Adrenal gland (tissue), 5 donors: ENCODE measurements at regions not wholly inside any gene's neighbourhood (a gene's known extent, or its start where the extent isn't known, plus 50 kb on each side); places are given as distances from the start of the nearest gene placed in this dataset.

Experiments used
- POLR2A ChIP-seq, 2 donors: fragments of 450-650 bp; IDR thresholded peaks; one replicate each; pipeline ENCODE4 v1.6.1; 2017; ENCODE audit warnings: antibody characterized with exemption in 2 of 2, mild to moderate bottlenecking in 2 of 2, moderate library complexity in 1 of 2
- TF ChIP-seq, protein P1 (sequence below), 6 experiments: fragments of 450-650 bp in 4 of 6; fragments of 200-600 bp in 2 of 6; sonication (generic) in 1 of 6; IDR thresholded peaks; 1 replicate in 5 of 6; 2 replicates in 1 of 6; pipeline versions ENCODE4 v1.5.1 to v1.8.0; 2016 to 2021; ENCODE audit warnings: antibody characterized with exemption in 6 of 6, mild to moderate bottlenecking in 2 of 6, moderate library complexity in 1 of 6
- donor health status: DM: no; HTN: no; CAD: no.

DNA sequence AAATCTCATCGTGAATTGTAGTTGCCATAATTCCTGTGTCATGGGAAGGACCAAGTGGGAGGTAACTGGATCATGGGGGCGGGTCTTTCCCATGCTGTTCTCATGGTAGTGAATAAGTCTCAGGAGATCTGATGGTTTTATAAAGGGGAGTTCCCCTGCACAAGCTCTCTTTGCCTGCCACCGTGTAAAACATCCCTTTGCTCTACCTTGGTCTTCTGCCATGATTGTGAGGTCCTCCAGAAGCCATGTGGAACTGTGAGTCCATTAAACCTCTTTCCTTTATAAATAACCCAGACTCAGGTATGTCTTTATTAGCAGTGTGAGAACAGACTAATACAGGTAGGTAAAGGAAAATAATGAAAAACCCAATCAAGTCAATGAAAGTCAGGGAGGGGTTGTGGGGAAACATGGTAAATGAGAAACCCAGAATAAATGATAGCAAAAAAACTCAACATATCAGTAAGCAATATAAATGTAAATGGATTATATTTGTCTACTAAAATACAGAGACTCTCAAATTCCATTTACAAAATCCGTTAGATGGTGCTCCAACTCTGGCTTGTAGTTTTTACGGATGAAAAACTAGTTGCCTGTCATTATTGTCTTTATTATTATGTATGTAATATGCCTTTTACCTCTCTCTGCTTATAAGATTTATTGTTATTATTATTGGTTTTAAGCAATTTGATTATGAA lies 98.9 kb upstream of the NDUFV2 start:
- TF ChIP-seq, protein P1, sequence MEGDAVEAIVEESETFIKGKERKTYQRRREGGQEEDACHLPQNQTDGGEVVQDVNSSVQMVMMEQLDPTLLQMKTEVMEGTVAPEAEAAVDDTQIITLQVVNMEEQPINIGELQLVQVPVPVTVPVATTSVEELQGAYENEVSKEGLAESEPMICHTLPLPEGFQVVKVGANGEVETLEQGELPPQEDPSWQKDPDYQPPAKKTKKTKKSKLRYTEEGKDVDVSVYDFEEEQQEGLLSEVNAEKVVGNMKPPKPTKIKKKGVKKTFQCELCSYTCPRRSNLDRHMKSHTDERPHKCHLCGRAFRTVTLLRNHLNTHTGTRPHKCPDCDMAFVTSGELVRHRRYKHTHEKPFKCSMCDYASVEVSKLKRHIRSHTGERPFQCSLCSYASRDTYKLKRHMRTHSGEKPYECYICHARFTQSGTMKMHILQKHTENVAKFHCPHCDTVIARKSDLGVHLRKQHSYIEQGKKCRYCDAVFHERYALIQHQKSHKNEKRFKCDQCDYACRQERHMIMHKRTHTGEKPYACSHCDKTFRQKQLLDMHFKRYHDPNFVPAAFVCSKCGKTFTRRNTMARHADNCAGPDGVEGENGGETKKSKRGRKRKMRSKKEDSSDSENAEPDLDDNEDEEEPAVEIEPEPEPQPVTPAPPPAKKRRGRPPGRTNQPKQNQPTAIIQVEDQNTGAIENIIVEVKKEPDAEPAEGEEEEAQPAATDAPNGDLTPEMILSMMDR (IDR thresholded peaks at IDR 0.05): no peak
- TF ChIP-seq POLR2A (IDR thresholded peaks at IDR 0.05): no peak
